ENCODE measurements at regions not wholly inside any gene's neighbourhood (a gene's known extent, or its start where the extent isn't known, plus 50 kb on each side); places are given as distances from the start of the nearest gene placed in this dataset.

DNA sequence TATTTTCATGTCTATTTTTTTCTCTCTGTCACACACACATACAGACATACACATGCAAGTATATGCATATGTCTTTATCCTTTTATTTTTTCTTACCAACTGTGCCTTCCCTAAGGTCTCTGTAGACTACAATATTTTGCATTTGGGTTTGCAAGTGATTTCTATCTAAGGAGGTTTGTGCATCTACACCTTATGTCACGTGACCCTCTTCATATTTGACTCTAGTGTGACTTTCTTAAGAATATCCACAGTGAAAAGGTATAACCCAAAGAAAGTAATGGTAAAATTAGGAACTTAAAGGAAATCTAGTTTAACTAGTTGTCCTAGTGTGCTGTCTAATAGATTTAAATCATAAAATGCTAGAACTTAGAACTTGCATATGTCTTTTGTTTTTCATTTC lies 298.8 kb upstream of the LRIG3 start:
- no peaks in the 10 kb centered on the region for H3K4me1 ChIP-seq (ENCODE audit: control insufficient read depth, insufficient read depth, low read length)
- intact Hi-C loops (cut with micrococcal nuclease; ENCODE audit: unreplicated experiment), result no loop called here
- ChIA-PET CTCF (no interaction called here), POLR2A (no interaction called here)
- H3K27me3 ChIP-seq (ENCODE audit: control insufficient read depth, insufficient read depth, low read length), result no peaks in the 10 kb centered on the region
- no TSS peak for BruUV-seq (replicated peaks)
- no peak overlapping the region for H3K27ac ChIP-seq (ENCODE audit: low read length)
- TF ChIP-seq, protein P1, sequence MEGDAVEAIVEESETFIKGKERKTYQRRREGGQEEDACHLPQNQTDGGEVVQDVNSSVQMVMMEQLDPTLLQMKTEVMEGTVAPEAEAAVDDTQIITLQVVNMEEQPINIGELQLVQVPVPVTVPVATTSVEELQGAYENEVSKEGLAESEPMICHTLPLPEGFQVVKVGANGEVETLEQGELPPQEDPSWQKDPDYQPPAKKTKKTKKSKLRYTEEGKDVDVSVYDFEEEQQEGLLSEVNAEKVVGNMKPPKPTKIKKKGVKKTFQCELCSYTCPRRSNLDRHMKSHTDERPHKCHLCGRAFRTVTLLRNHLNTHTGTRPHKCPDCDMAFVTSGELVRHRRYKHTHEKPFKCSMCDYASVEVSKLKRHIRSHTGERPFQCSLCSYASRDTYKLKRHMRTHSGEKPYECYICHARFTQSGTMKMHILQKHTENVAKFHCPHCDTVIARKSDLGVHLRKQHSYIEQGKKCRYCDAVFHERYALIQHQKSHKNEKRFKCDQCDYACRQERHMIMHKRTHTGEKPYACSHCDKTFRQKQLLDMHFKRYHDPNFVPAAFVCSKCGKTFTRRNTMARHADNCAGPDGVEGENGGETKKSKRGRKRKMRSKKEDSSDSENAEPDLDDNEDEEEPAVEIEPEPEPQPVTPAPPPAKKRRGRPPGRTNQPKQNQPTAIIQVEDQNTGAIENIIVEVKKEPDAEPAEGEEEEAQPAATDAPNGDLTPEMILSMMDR (IDR thresholded peaks at IDR 0.05), result no peak
- no peak for TF ChIP-seq SIN3A (IDR thresholded peaks at IDR 0.05; ENCODE audit: borderline replicate concordance, insufficient read depth, low read depth, low read length)
- TF ChIP-seq POLR2AphosphoS5 (IDR thresholded peaks at IDR 0.05; ENCODE audit: low read depth, low read length), result no peak
- TF ChIP-seq, protein P2, sequence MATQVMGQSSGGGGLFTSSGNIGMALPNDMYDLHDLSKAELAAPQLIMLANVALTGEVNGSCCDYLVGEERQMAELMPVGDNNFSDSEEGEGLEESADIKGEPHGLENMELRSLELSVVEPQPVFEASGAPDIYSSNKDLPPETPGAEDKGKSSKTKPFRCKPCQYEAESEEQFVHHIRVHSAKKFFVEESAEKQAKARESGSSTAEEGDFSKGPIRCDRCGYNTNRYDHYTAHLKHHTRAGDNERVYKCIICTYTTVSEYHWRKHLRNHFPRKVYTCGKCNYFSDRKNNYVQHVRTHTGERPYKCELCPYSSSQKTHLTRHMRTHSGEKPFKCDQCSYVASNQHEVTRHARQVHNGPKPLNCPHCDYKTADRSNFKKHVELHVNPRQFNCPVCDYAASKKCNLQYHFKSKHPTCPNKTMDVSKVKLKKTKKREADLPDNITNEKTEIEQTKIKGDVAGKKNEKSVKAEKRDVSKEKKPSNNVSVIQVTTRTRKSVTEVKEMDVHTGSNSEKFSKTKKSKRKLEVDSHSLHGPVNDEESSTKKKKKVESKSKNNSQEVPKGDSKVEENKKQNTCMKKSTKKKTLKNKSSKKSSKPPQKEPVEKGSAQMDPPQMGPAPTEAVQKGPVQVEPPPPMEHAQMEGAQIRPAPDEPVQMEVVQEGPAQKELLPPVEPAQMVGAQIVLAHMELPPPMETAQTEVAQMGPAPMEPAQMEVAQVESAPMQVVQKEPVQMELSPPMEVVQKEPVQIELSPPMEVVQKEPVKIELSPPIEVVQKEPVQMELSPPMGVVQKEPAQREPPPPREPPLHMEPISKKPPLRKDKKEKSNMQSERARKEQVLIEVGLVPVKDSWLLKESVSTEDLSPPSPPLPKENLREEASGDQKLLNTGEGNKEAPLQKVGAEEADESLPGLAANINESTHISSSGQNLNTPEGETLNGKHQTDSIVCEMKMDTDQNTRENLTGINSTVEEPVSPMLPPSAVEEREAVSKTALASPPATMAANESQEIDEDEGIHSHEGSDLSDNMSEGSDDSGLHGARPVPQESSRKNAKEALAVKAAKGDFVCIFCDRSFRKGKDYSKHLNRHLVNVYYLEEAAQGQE (IDR thresholded peaks at IDR 0.05; ENCODE audit: insufficient read depth in 1 of 2, low read depth in 2 of 2, low read length in 1 of 2), result no peak
- no peak for TF ChIP-seq TCF7L2 (IDR thresholded peaks at IDR 0.05; ENCODE audit: low read depth, low read length)
- no peak overlapping the region for H3K4me3 ChIP-seq (ENCODE audit: low read depth in 2 of 2, low read length in 2 of 2)
- ATAC-seq, result no peak
- no peaks in the 10 kb centered on the region for H3K9me3 ChIP-seq (ENCODE audit: control insufficient read depth, insufficient read depth, low read depth, low read length)
- no peak for DNase-seq (ENCODE audit: low read depth, low spot score)
- no peaks in the 10 kb centered on the region; the same call in 1 of the 2 replicates for H3K36me3 ChIP-seq (ENCODE audit: control insufficient read depth, insufficient read depth, low read length)
- in situ Hi-C loops (cut with HindIII; ENCODE audit: low pct_unique_long_range_greater_than_20kb, low sequenced_read_pairs), result no loop called here

DNA sequence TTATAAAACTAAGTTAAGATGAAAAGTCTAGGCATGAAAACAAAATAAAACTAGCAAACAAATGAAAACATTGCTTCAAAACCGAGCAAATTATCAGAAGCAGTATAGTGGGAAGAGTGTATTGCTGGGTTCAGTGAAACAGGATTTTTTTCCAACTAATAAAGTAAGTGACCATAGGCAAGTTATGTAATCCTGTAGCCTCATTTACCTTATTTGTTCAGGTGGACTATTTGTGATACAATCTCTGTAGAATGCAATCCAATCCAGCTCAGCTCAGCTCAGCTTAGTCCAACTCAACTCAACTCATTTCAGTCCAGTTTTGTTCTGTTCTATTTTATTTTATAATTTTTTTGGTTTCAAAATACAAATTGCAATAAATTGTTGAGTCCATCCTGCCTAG lies 276.7 kb upstream of the LRIG3 start:
- ChIA-PET POLR2A (no interaction called here), CTCF (no interaction called here)
- ATAC-seq, result no peak
- no peak for DNase-seq (ENCODE audit: low read depth, low spot score)
- in situ Hi-C loops (cut with HindIII; ENCODE audit: low pct_unique_long_range_greater_than_20kb, low sequenced_read_pairs) (no loop called here), intact Hi-C loops (cut with micrococcal nuclease; ENCODE audit: unreplicated experiment) (no loop called here)
- no peaks in the 10 kb centered on the region for H3K36me3 ChIP-seq (ENCODE audit: control insufficient read depth, insufficient read depth, low read length)
- no peaks in the 10 kb centered on the region for H3K4me1 ChIP-seq (ENCODE audit: control insufficient read depth, insufficient read depth, low read length)
- H3K27me3 ChIP-seq (ENCODE audit: control insufficient read depth, insufficient read depth, low read length), result no peaks in the 10 kb centered on the region
- H3K27ac ChIP-seq (ENCODE audit: low read length), result no peak overlapping the region
- no peak overlapping the region for H3K4me3 ChIP-seq (ENCODE audit: low read depth in 2 of 2, low read length in 2 of 2)
- no TSS peak for BruUV-seq (replicated peaks)
- no peaks in the 10 kb centered on the region for H3K9me3 ChIP-seq (ENCODE audit: control insufficient read depth, insufficient read depth, low read depth, low read length)
- TF ChIP-seq, protein P1 (IDR thresholded peaks at IDR 0.05), result no peak
- no peak for TF ChIP-seq SIN3A (IDR thresholded peaks at IDR 0.05; ENCODE audit: borderline replicate concordance, insufficient read depth, low read depth, low read length)
- no peak for TF ChIP-seq POLR2AphosphoS5 (IDR thresholded peaks at IDR 0.05; ENCODE audit: low read depth, low read length)
- TF ChIP-seq, protein P2 (IDR thresholded peaks at IDR 0.05; ENCODE audit: insufficient read depth in 1 of 2, low read depth in 2 of 2, low read length in 1 of 2), result no peak
- TF ChIP-seq TCF7L2 (IDR thresholded peaks at IDR 0.05; ENCODE audit: low read depth, low read length), result no peak
